PFSK-1 (cell line): ENCODE measurements at regions not wholly inside any gene's neighbourhood (a gene's known extent, or its start where the extent isn't known, plus 50 kb on each side); places are given as distances from the start of the nearest gene placed in this dataset.

Source experiments
- FOXP2 ChIP-seq: optimal IDR thresholded peaks from 2 replicates; pipeline ENCODE3; 2011; ENCODE audit warnings: borderline replicate concordance, control low read depth, inconsistent platforms; ENCODE audit not compliant: insufficient read depth; ENCODE audit errors: extremely low read length, extremely low read depth
- POLR2AphosphoS5 ChIP-seq: IDR thresholded peaks from 2 replicates; pipeline ENCODE4 v1.6.1; 2012; ENCODE audit warnings: low read depth, mild to moderate bottlenecking, control low read depth, low read length, moderate library complexity
- REST ChIP-seq, 2 experiments: IDR thresholded peaks; 2 replicates each; pipeline versions ENCODE4 v1.6.1 to v1.8.0; 2011 to 2012; ENCODE audit warnings: low read depth in 2 of 2, low read length in 2 of 2, control low read depth in 1 of 2, inconsistent platforms in 1 of 2, mild to moderate bottlenecking in 1 of 2, moderate library complexity in 1 of 2; ENCODE audit not compliant: insufficient read depth in 1 of 2
- SIN3A ChIP-seq: IDR thresholded peaks from 2 replicates; pipeline ENCODE4 v1.6.1; 2012; ENCODE audit warnings: mild to moderate bottlenecking, low read length, moderate library complexity, borderline replicate concordance; ENCODE audit not compliant: insufficient read depth
- TAF1 ChIP-seq: IDR thresholded peaks from 2 replicates; pipeline ENCODE4 v1.6.1; 2012; ENCODE audit warnings: low read length, control low read depth, borderline replicate concordance; ENCODE audit not compliant: insufficient read depth

- TF ChIP-seq FOXP2 (no peak), TAF1 (no peak), REST (IDR thresholded peaks at IDR 0.05; ENCODE audit: insufficient read depth in 1 of 2, low read depth in 2 of 2, low read length in 2 of 2) (no peak), SIN3A (no peak), POLR2AphosphoS5 (no peak)
These were observed 221.8 kb upstream of the KCNIP4 start for GRCh38 chr4:22170353-22170752.

DNA sequence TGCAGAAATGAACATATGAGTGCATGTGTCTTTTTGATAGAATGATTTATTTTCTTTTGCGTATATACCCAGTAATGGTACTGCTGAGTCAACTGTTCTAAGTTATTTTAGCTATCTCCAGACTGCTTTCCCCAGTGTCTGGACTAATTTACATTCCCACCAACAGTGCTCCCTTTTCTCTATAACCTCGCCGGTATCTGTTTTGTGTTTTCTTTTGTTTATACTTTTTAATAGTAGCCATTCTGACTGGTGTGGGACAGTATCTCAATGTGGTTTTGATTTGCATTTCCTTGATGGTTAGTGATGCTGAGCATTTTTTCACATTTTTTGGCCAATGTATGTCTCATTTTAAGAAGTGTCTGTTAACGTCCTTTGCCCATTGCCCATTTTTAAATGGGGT lies 218.6 kb upstream of the KCNIP4 start:
- no peak for TF ChIP-seq TAF1
- no peak for TF ChIP-seq POLR2AphosphoS5
- no peak for TF ChIP-seq SIN3A
- TF ChIP-seq FOXP2, result no peak
- no peak for TF ChIP-seq REST (IDR thresholded peaks at IDR 0.05; ENCODE audit: insufficient read depth in 1 of 2, low read depth in 2 of 2, low read length in 2 of 2)

DNA sequence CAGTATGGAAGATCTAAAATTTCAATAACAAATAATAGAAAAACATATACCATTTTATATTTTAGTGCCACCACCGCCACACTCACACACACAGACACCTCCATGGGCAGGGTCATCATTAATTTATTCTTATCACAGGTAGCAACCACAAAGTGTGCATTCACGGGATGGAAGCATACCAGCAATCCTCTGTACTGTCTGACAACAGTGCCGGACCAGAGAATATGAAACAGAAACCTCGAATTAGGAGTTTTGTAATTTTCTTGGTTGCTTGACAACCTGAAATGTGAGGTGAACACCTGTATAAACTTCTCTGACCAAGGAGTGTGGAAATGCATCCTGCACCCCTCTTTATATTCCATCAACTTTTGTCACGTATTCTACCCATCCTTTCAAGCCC lies 213.9 kb upstream of the KCNIP4 start:
- TF ChIP-seq TAF1 (no peak), POLR2AphosphoS5 (no peak), FOXP2 (no peak), REST (IDR thresholded peaks at IDR 0.05; ENCODE audit: insufficient read depth in 1 of 2, low read depth in 2 of 2, low read length in 2 of 2) (no peak), SIN3A (no peak)

DNA sequence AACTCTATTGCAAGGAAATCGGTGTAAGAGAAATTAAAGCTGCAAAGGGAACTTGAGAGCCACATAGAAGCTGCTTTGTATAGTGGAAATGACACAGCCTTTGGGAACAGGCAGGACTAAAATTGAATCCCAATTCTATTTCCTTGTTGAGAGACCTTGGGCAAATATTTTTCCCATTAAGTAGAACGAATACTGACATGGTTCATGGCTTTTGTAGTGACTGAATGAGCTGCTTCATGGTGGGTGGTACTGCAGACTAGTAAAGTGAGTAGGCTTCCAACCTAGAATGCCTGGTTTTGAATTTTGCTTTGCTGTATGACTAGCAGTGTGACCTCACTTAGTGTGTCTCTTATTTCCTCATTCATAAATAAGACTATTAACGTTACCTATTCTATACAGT lies 182.2 kb upstream of the KCNIP4 start:
- no peak for TF ChIP-seq FOXP2
- TF ChIP-seq POLR2AphosphoS5, result no peak
- no peak for TF ChIP-seq SIN3A
- no peak for TF ChIP-seq REST (IDR thresholded peaks at IDR 0.05; ENCODE audit: insufficient read depth in 1 of 2, low read depth in 2 of 2, low read length in 2 of 2)
- no peak for TF ChIP-seq TAF1
